ENCODE measurements at regions not wholly inside any gene's neighbourhood (a gene's known extent, or its start where the extent isn't known, plus 50 kb on each side); places are given as distances from the start of the nearest gene placed in this dataset.

DNA sequence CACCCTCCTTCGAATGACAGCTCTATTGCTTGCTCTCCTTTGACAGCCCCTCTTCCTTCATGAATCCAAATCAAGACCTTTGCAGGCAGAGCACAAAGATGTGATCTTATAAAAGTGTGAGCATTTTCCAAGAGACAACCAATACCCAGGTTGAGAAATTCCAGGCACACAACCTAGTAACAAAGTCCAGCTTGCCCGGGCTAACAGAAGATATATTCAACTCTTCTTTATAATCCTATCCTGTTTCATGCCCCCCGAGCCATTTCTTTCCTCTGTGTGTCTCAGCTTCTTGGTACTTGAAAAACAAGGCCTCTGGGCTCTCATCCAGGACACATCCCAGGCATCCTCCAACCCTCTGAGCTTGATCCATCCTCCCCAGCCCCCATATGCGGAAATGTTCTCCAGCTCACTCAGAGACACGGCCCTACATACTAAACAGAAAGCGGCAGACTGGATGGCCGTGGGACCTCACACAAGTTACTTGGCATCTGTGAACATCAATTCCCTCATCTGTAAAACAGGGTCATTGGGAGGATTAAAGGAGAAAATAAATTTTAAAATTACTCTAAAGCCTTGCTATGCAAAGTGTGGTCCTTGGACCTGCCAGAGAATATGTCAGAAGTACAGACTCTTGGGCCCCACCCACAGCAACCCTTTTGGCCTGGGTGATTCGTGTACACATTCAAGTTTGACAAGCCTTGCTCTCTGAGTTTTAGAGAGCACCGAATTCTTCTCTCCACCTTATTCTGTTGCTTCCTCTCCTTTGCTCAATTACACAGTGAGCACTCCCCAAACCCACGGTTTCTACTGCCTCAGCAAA, 627.0 kb downstream of the BCOR start:
- TF ChIP-seq YY1 (IDR thresholded peaks at IDR 0.05; ENCODE audit: low read depth) (no peak), MAX (IDR thresholded peaks at IDR 0.05) (no peak), NFIC (IDR thresholded peaks at IDR 0.05) (no peak), FOXM1 (IDR thresholded peaks at IDR 0.05; ENCODE audit: borderline replicate concordance, low read depth) (no peak), ZBTB7A (IDR thresholded peaks at IDR 0.05; ENCODE audit: low read depth) (no peak), RAD21 (IDR thresholded peaks at IDR 0.05; ENCODE audit: low read depth) (no peak), CREB1 (IDR thresholded peaks at IDR 0.05; ENCODE audit: low read depth) (no peak), TCF12 (IDR thresholded peaks at IDR 0.05; ENCODE audit: low read depth) (no peak), TEAD4 (IDR thresholded peaks at IDR 0.05) (no peak), CEBPB (IDR thresholded peaks at IDR 0.05) (no peak)
- TF ChIP-seq, protein P1, sequence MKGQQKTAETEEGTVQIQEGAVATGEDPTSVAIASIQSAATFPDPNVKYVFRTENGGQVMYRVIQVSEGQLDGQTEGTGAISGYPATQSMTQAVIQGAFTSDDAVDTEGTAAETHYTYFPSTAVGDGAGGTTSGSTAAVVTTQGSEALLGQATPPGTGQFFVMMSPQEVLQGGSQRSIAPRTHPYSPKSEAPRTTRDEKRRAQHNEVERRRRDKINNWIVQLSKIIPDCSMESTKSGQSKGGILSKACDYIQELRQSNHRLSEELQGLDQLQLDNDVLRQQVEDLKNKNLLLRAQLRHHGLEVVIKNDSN (IDR thresholded peaks at IDR 0.05): no peak
- TF ChIP-seq, protein P2, sequence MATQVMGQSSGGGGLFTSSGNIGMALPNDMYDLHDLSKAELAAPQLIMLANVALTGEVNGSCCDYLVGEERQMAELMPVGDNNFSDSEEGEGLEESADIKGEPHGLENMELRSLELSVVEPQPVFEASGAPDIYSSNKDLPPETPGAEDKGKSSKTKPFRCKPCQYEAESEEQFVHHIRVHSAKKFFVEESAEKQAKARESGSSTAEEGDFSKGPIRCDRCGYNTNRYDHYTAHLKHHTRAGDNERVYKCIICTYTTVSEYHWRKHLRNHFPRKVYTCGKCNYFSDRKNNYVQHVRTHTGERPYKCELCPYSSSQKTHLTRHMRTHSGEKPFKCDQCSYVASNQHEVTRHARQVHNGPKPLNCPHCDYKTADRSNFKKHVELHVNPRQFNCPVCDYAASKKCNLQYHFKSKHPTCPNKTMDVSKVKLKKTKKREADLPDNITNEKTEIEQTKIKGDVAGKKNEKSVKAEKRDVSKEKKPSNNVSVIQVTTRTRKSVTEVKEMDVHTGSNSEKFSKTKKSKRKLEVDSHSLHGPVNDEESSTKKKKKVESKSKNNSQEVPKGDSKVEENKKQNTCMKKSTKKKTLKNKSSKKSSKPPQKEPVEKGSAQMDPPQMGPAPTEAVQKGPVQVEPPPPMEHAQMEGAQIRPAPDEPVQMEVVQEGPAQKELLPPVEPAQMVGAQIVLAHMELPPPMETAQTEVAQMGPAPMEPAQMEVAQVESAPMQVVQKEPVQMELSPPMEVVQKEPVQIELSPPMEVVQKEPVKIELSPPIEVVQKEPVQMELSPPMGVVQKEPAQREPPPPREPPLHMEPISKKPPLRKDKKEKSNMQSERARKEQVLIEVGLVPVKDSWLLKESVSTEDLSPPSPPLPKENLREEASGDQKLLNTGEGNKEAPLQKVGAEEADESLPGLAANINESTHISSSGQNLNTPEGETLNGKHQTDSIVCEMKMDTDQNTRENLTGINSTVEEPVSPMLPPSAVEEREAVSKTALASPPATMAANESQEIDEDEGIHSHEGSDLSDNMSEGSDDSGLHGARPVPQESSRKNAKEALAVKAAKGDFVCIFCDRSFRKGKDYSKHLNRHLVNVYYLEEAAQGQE (IDR thresholded peaks at IDR 0.05; ENCODE audit: low read depth): no peak

DNA sequence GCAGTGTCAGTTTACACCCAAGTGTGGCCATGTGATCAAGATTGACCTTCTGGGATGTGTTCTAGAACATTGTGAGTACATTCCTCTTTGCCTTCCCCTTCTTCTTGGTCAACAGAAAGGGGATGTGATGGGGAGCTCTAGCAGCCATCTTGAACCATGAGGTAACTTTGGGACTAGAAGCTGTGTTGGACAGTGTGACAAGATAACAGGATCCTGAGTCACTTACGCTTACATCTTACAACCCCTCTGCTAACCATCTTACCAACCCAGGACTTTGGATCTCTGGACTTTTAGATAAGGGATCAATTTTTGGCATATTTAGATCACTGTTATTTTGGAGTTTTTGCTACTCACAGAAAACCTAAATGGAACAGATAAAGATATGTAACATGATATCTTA, 625.6 kb downstream of the BCOR start:
- TF ChIP-seq EP300 (IDR thresholded peaks at IDR 0.05; ENCODE audit: borderline replicate concordance): no peak
- TF ChIP-seq TCF12 (IDR thresholded peaks at IDR 0.05; ENCODE audit: low read depth): no peak
- no peak for TF ChIP-seq EGR1 (IDR thresholded peaks at IDR 0.05)
- TF ChIP-seq YY1 (IDR thresholded peaks at IDR 0.05; ENCODE audit: low read depth): no peak
- no peak for TF ChIP-seq CREB1 (IDR thresholded peaks at IDR 0.05; ENCODE audit: low read depth)
- TF ChIP-seq CEBPB (IDR thresholded peaks at IDR 0.05): no peak
- TF ChIP-seq MAX (IDR thresholded peaks at IDR 0.05): no peak
- no peak for TF ChIP-seq NFIC (IDR thresholded peaks at IDR 0.05)
- no peak for TF ChIP-seq RAD21 (IDR thresholded peaks at IDR 0.05; ENCODE audit: low read depth)
- TF ChIP-seq ZBTB7A (IDR thresholded peaks at IDR 0.05; ENCODE audit: low read depth): no peak

DNA sequence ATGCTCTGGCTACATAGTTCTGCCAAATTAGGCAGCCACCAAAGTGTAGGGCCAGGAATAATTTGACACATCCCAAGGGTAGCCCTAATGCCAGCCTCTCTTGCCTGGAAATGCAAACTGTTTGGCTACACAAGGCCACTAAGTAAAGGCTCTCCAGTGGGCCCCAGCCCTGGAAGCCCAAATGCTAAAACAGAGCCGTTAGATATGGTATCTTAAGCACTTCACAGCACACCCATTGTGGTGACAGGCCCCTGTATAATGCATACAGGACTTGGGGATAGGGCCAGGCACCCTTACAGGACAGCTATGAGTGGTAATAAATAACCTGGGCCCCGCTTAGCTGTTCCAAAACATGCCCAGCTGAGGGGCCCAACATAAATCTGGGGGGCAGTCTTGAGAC, 623.9 kb downstream of the BCOR start:
- TF ChIP-seq TCF12 (IDR thresholded peaks at IDR 0.05; ENCODE audit: low read depth): no peak
- no peak for TF ChIP-seq FOXM1 (IDR thresholded peaks at IDR 0.05; ENCODE audit: borderline replicate concordance, low read depth)
- TF ChIP-seq ZBTB7A (IDR thresholded peaks at IDR 0.05; ENCODE audit: low read depth): no peak
- no peak for TF ChIP-seq EGR1 (IDR thresholded peaks at IDR 0.05)
- no peak for TF ChIP-seq NFIC (IDR thresholded peaks at IDR 0.05)
- no peak for TF ChIP-seq EP300 (IDR thresholded peaks at IDR 0.05; ENCODE audit: borderline replicate concordance)
- TF ChIP-seq MAX (IDR thresholded peaks at IDR 0.05): no peak
- TF ChIP-seq CREB1 (IDR thresholded peaks at IDR 0.05; ENCODE audit: low read depth): no peak
- TF ChIP-seq, protein P1 (IDR thresholded peaks at IDR 0.05): no peak
- no peak for TF ChIP-seq YY1 (IDR thresholded peaks at IDR 0.05; ENCODE audit: low read depth)
- TF ChIP-seq TAF1 (IDR thresholded peaks at IDR 0.05; ENCODE audit: low read depth): no peak
- TF ChIP-seq, protein P2 (IDR thresholded peaks at IDR 0.05; ENCODE audit: low read depth): no peak
- TF ChIP-seq CEBPB (IDR thresholded peaks at IDR 0.05): no peak

DNA sequence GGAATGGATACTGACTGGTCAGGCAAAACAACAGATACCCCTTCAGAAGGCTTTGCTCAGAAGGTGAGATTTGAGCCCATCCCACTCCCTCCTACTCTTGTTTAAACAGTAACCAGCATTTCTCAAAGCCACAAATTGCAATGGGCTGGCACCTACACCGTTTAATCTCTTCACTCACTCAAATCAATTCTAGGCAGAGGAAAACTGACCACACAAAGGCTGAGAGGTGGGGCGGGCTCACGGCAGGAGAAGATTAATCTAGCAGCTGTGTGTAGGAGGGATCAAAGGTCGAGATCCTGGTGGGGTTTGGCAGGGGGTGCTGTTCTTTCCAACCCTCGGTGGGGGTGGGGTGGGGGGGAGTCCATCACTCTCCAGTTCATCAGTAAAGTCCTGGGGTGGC, 622.4 kb downstream of the BCOR start:
- TF ChIP-seq TCF12 (IDR thresholded peaks at IDR 0.05; ENCODE audit: low read depth) (no peak), MAX (IDR thresholded peaks at IDR 0.05) (no peak), NFIC (IDR thresholded peaks at IDR 0.05) (no peak), TAF1 (IDR thresholded peaks at IDR 0.05; ENCODE audit: low read depth) (no peak), RAD21 (IDR thresholded peaks at IDR 0.05; ENCODE audit: low read depth) (no peak), CREB1 (IDR thresholded peaks at IDR 0.05; ENCODE audit: low read depth) (no peak), YY1 (IDR thresholded peaks at IDR 0.05; ENCODE audit: low read depth) (no peak), TEAD4 (IDR thresholded peaks at IDR 0.05) (no peak), EGR1 (IDR thresholded peaks at IDR 0.05) (no peak), CEBPB (IDR thresholded peaks at IDR 0.05) (no peak), FOXM1 (IDR thresholded peaks at IDR 0.05; ENCODE audit: borderline replicate concordance, low read depth) (no peak), ZBTB7A (IDR thresholded peaks at IDR 0.05; ENCODE audit: low read depth) (no peak), EP300 (IDR thresholded peaks at IDR 0.05; ENCODE audit: borderline replicate concordance) (no peak)
- TF ChIP-seq, protein P1 (IDR thresholded peaks at IDR 0.05): no peak
- TF ChIP-seq, protein P2 (IDR thresholded peaks at IDR 0.05; ENCODE audit: low read depth): no peak

Data from Ishikawa (cell line).